ENCODE measurements at regions not wholly inside any gene's neighbourhood (a gene's known extent, or its start where the extent isn't known, plus 50 kb on each side); places are given as distances from the start of the nearest gene placed in this dataset.

GRCh38 chr5:167503926-167504720 lies 787.3 kb upstream of the WWC1 start:
- H3K4me3 ChIP-seq (ENCODE audit: low read length), result no peak overlapping the region
- TF ChIP-seq CTCF (conservative IDR thresholded peaks at IDR 0.05; ENCODE audit: low read depth, low read length), result no peak
- no peak for DNase-seq (ENCODE audit: low read depth)

- no peak for DNase-seq (ENCODE audit: low read depth)
- no peak for TF ChIP-seq CTCF (conservative IDR thresholded peaks at IDR 0.05; ENCODE audit: low read depth, low read length)
- H3K4me3 ChIP-seq (ENCODE audit: low read length), result no peak overlapping the region
Observed at GRCh38 chr5:167507463-167508233, 783.8 kb upstream of the WWC1 start.

- TF ChIP-seq CTCF (conservative IDR thresholded peaks at IDR 0.05; ENCODE audit: low read depth, low read length), result no peak
- no peak overlapping the region for H3K4me3 ChIP-seq (ENCODE audit: low read length)
- no peak for DNase-seq (ENCODE audit: low read depth)
Observed at GRCh38 chr5:167509076-167509475, 782.4 kb upstream of the WWC1 start.

- no peak for TF ChIP-seq CTCF (conservative IDR thresholded peaks at IDR 0.05; ENCODE audit: low read depth, low read length)
- DNase-seq (ENCODE audit: low read depth), result no peak
- no peak overlapping the region for H3K4me3 ChIP-seq (ENCODE audit: low read length)
Observed at GRCh38 chr5:167511276-167511675, 780.2 kb upstream of the WWC1 start.

- DNase-seq (ENCODE audit: low read depth), result no peak
- H3K4me3 ChIP-seq (ENCODE audit: low read length), result no peak overlapping the region
- no peak for TF ChIP-seq CTCF (conservative IDR thresholded peaks at IDR 0.05; ENCODE audit: low read depth, low read length)
Observed at GRCh38 chr5:167512111-167512510, 779.3 kb upstream of the WWC1 start.

- no peak overlapping the region for H3K4me3 ChIP-seq (ENCODE audit: low read length)
- DNase-seq (ENCODE audit: low read depth), result no peak
- TF ChIP-seq CTCF (conservative IDR thresholded peaks at IDR 0.05; ENCODE audit: low read depth, low read length), result no peak
Observed at GRCh38 chr5:167513381-167513780, 778.1 kb upstream of the WWC1 start.
